Panc1 (cell line): ENCODE measurements at regions not wholly inside any gene's neighbourhood (a gene's known extent, or its start where the extent isn't known, plus 50 kb on each side); places are given as distances from the start of the nearest gene placed in this dataset.

Experiments used
- ATAC-seq: fragments of 200-7000 bp; cut with Tn5 transposase; 2 replicates; pipeline ENCODE4 v1.9.1; 2020; ENCODE audit warnings: mild to moderate bottlenecking, moderate library complexity
- BruUV-seq: library from RNA; stranded (reverse); fragments of 400-500 nt; replicated peaks from 2 replicates; lab custom pipeline; 2021; lab: Mats Ljungman, UMichigan
- CTCF ChIA-PET: fragments of 300-600 bp; sonication (Branson Sonifier 250); formaldehyde crosslinking; loops from one replicate; lab custom pipeline; 2022; ENCODE audit warnings: antibody characterized with exemption; lab: Charles Lee
- POLR2A ChIA-PET: fragments of 300-600 bp; sonication (Branson Sonifier 250); formaldehyde crosslinking; loops from one replicate; lab custom pipeline; 2022; ENCODE audit warnings: antibody characterized with exemption; lab: Charles Lee
- DNase-seq: peaks from one replicate; pipeline ENCODE4 v3.0.0-alpha.2; 2010; ENCODE audit warnings: low read depth, low spot score
- H3K27ac ChIP-seq: 2 replicates; pipeline ENCODE4 v1.5.1; 2011; ENCODE audit warnings: mild to moderate bottlenecking, low read length, inconsistent platforms
- H3K27me3 ChIP-seq: fragments of 200-500 bp; sonication (Bioruptor generic); 2 replicates; pipeline ENCODE4 v1.6.0; 2014; ENCODE audit warnings: low read length, inconsistent platforms; ENCODE audit not compliant: control insufficient read depth, insufficient read depth
- H3K36me3 ChIP-seq: fragments of 200-500 bp; sonication (Bioruptor generic); 2 replicates; pipeline ENCODE4 v1.5.1; 2014; ENCODE audit warnings: inconsistent platforms, mild to moderate bottlenecking, low read length, moderate library complexity; ENCODE audit not compliant: control insufficient read depth, insufficient read depth
- H3K4me1 ChIP-seq: 2 replicates; pipeline ENCODE4 v1.5.1; 2011; ENCODE audit warnings: inconsistent platforms, mild to moderate bottlenecking, low read length, moderate library complexity; ENCODE audit not compliant: control insufficient read depth, insufficient read depth
- H3K4me3 ChIP-seq, 2 experiments: 2 replicates each; pipeline ENCODE4 v1.5.1; 2011 to 2012; ENCODE audit warnings: low read depth in 2 of 2, low read length in 2 of 2, mild to moderate bottlenecking in 2 of 2, inconsistent platforms in 1 of 2, moderate library complexity in 1 of 2
- H3K9me3 ChIP-seq: fragments of 200-500 bp; sonication (Bioruptor generic); 2 replicates; pipeline ENCODE4 v1.5.1; 2014; ENCODE audit warnings: low read depth, mild to moderate bottlenecking, inconsistent platforms, low read length, moderate library complexity; ENCODE audit not compliant: control insufficient read depth, insufficient read depth
- POLR2AphosphoS5 ChIP-seq: IDR thresholded peaks from 2 replicates; pipeline ENCODE4 v1.6.1; 2012; ENCODE audit warnings: mild to moderate bottlenecking, low read depth, low read length, moderate library complexity
- SIN3A ChIP-seq: IDR thresholded peaks from 2 replicates; pipeline ENCODE4 v1.6.1; 2012; ENCODE audit warnings: low read depth, mild to moderate bottlenecking, low read length, moderate library complexity, borderline replicate concordance; ENCODE audit not compliant: insufficient read depth
- TCF7L2 ChIP-seq: IDR thresholded peaks from 2 replicates; pipeline ENCODE4 v1.6.1; 2011; ENCODE audit warnings: mild to moderate bottlenecking, low read depth, low read length, inconsistent platforms
- in situ Hi-C: cut with HindIII; loops from 2 replicates; pipeline ENCODE4 v1.10.0; 2016; ENCODE audit warnings: low sequenced_read_pairs, low pct_unique_long_range_greater_than_20kb
- intact Hi-C: fragments of 100-400 bp; cut with micrococcal nuclease; formaldehyde crosslinking; loops from one replicate; pipeline ENCODE4 v1.10.0; 2022; ENCODE audit not compliant: unreplicated experiment
- TF ChIP-seq, protein P1 (sequence below): fragments of 450-650 bp; IDR thresholded peaks from 2 replicates; pipeline ENCODE4 v1.5.1; 2017; ENCODE audit warnings: mild to moderate bottlenecking
- TF ChIP-seq, protein P2 (sequence below), 2 experiments: IDR thresholded peaks; 2 replicates each; pipeline ENCODE4 v1.6.1; 2011 to 2012; ENCODE audit warnings: low read depth in 2 of 2, control low read depth in 1 of 2, low read length in 1 of 2, mild to moderate bottlenecking in 1 of 2, moderate library complexity in 1 of 2; ENCODE audit not compliant: insufficient read depth in 1 of 2

DNA sequence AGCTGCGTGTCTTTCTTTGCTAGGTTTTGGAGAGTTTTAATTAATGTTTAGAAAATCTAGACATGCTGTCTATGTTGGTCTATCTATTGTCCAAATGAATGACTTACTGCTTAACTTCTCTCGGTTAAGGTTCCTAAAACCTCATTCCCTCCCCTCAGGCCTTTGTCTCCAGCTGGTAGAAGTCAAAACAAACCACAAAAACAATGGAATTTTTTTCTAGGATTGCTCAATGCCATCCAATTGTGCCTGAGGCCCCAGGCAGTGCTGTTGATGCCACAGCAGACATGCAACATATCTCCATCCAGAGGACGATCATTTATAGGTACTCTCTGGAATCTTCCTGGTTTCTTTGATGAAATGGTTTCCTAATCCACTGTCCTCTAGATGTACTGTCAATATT lies 448.2 kb upstream of the TBX3 start:
- ATAC-seq: no peak
- in situ Hi-C loops (no loop called here), intact Hi-C loops (no loop called here)
- TF ChIP-seq TCF7L2: no peak
- no peak for TF ChIP-seq SIN3A
- TF ChIP-seq, protein P1, sequence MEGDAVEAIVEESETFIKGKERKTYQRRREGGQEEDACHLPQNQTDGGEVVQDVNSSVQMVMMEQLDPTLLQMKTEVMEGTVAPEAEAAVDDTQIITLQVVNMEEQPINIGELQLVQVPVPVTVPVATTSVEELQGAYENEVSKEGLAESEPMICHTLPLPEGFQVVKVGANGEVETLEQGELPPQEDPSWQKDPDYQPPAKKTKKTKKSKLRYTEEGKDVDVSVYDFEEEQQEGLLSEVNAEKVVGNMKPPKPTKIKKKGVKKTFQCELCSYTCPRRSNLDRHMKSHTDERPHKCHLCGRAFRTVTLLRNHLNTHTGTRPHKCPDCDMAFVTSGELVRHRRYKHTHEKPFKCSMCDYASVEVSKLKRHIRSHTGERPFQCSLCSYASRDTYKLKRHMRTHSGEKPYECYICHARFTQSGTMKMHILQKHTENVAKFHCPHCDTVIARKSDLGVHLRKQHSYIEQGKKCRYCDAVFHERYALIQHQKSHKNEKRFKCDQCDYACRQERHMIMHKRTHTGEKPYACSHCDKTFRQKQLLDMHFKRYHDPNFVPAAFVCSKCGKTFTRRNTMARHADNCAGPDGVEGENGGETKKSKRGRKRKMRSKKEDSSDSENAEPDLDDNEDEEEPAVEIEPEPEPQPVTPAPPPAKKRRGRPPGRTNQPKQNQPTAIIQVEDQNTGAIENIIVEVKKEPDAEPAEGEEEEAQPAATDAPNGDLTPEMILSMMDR: no peak
- no peak for TF ChIP-seq POLR2AphosphoS5
- TF ChIP-seq, protein P2, sequence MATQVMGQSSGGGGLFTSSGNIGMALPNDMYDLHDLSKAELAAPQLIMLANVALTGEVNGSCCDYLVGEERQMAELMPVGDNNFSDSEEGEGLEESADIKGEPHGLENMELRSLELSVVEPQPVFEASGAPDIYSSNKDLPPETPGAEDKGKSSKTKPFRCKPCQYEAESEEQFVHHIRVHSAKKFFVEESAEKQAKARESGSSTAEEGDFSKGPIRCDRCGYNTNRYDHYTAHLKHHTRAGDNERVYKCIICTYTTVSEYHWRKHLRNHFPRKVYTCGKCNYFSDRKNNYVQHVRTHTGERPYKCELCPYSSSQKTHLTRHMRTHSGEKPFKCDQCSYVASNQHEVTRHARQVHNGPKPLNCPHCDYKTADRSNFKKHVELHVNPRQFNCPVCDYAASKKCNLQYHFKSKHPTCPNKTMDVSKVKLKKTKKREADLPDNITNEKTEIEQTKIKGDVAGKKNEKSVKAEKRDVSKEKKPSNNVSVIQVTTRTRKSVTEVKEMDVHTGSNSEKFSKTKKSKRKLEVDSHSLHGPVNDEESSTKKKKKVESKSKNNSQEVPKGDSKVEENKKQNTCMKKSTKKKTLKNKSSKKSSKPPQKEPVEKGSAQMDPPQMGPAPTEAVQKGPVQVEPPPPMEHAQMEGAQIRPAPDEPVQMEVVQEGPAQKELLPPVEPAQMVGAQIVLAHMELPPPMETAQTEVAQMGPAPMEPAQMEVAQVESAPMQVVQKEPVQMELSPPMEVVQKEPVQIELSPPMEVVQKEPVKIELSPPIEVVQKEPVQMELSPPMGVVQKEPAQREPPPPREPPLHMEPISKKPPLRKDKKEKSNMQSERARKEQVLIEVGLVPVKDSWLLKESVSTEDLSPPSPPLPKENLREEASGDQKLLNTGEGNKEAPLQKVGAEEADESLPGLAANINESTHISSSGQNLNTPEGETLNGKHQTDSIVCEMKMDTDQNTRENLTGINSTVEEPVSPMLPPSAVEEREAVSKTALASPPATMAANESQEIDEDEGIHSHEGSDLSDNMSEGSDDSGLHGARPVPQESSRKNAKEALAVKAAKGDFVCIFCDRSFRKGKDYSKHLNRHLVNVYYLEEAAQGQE (IDR thresholded peaks at IDR 0.05; ENCODE audit: insufficient read depth in 1 of 2, low read depth in 2 of 2, low read length in 1 of 2): no peak
- POLR2A ChIA-PET: no interaction called here
- Histone ChIP-seq H3K27me3 (no peaks in the 10 kb centered on the region), H3K27ac (no peak overlapping the region), H3K36me3 (no peaks in the 10 kb centered on the region), H3K4me1 (no peaks in the 10 kb centered on the region), H3K4me3 (no peak overlapping the region), H3K9me3 (no peaks in the 10 kb centered on the region)
- no peak for DNase-seq
- BruUV-seq: no TSS peak
- CTCF ChIA-PET: no interaction called here

DNA sequence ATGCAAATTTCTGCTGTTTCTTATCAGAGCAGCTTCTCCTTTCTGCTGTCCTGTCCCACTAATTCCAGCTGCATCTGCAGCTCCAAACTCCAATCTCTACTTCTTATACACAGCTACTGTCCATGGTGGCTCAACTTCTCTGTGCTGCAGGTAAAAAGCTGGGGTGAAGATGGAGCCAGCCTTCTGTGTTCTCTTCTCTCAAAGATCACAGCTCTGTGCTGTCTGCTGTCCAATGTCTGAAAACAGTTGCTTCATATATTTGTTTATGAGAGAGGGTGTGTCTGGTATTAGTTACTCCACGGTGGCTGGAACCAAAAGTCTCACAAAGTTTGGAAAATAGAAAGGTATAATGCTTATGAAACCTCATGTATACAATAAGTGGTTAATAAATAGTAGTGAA lies 445.8 kb upstream of the TBX3 start:
- H3K4me1 ChIP-seq: no peaks in the 10 kb centered on the region
- intact Hi-C loops (no loop called here), in situ Hi-C loops (no loop called here)
- POLR2A ChIA-PET: no interaction called here
- no peaks in the 10 kb centered on the region for H3K27me3 ChIP-seq
- no TSS peak for BruUV-seq
- CTCF ChIA-PET: no interaction called here
- H3K9me3 ChIP-seq: no peaks in the 10 kb centered on the region
- no peak overlapping the region for H3K27ac ChIP-seq
- no peak for TF ChIP-seq TCF7L2
- TF ChIP-seq POLR2AphosphoS5: no peak
- TF ChIP-seq, protein P1: no peak
- TF ChIP-seq, protein P2 (IDR thresholded peaks at IDR 0.05; ENCODE audit: insufficient read depth in 1 of 2, low read depth in 2 of 2, low read length in 1 of 2): no peak
- TF ChIP-seq SIN3A: no peak
- H3K4me3 ChIP-seq: no peak overlapping the region
- H3K36me3 ChIP-seq: no peaks in the 10 kb centered on the region
- no peak for DNase-seq
- ATAC-seq: no peak
